IPS-18c (cell line): ENCODE measurements at regions not wholly inside any gene's neighbourhood (a gene's known extent, or its start where the extent isn't known, plus 50 kb on each side); places are given as distances from the start of the nearest gene placed in this dataset.

Experiments
- H3K4me3 ChIP-seq: 2 replicates; pipeline ENCODE4 v1.7.0; 2013; ENCODE audit warnings: low read depth, mild to moderate bottlenecking, low read length, moderate library complexity; ENCODE audit not compliant: insufficient read depth
- H3K9me3 ChIP-seq: one replicate; pipeline ENCODE4 v1.6.1; 2013; ENCODE audit warnings: mild to moderate bottlenecking, low read length, moderate library complexity; ENCODE audit not compliant: control insufficient read depth, insufficient read depth

- Histone ChIP-seq H3K9me3 (no peaks in the 10 kb centered on the region), H3K4me3 (no peak overlapping the region)
Measured at GRCh38 chr3:117550766-117551165, 841.2 kb downstream of the TUSC7 start.

DNA sequence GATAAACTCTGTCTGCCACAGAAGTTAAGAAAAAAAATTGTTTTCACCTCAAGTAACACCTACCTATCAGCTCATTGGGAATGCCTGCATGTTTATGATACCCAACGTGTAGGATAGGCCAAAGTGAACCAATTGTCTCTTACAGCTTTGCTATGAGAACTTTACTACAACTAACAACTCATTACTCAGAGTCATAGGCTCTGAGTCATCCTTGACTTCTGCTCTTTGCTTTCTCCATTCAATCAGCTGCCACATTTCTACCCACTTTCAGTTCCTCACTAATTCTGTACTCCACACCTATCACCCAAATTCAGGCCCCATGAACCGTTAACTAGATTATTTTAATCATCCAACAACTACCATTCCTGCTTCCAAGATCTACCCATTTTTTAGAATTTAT is 843.9 kb downstream of the TUSC7 start:
- H3K9me3 ChIP-seq: no peaks in the 10 kb centered on the region
- H3K4me3 ChIP-seq: no peak overlapping the region

DNA sequence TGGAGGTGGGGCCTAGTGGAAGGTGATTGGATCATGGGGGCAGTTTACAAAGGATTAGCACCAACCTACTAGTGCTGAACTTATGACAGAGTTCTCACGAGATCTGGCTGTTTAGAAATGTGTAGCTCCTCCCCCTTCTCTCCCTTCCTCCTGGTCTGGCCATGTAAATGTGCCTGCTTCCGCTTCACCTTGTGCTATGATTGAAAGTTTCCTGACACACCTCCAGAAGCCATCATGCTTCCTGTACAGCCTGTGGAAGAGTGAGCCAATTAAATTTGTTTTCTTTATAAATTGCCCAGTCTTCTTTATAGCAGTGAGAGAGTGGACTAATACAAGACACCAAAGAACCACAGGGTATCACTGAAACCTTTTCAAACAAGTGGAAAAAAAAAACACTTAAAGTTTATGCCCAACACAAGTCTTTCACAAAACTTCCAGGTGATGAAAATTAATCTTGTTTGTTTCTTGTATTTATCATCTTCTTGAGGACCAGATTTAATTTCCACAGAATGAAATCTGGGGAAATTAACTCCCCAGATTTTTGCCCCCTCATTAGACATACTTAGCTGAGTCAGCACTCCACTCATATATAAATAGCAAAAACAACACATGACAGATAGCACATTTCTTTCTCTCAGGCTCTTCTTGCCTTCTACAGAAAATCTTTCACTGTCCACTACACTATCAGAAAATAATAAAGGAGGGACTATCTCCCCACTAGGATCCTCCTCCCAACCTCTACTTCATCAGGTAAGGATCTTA is 847.2 kb downstream of the TUSC7 start:
- H3K4me3 ChIP-seq: no peak overlapping the region
- no peaks in the 10 kb centered on the region for H3K9me3 ChIP-seq

GRCh38 chr3:117557464-117558090 is 848.0 kb downstream of the TUSC7 start:
- Histone ChIP-seq H3K4me3 (no peak overlapping the region), H3K9me3 (no peaks in the 10 kb centered on the region)

- Histone ChIP-seq H3K4me3 (no peak overlapping the region), H3K9me3 (no peaks in the 10 kb centered on the region)
Measured at GRCh38 chr3:117558681-117559080, 849.1 kb downstream of the TUSC7 start.

DNA sequence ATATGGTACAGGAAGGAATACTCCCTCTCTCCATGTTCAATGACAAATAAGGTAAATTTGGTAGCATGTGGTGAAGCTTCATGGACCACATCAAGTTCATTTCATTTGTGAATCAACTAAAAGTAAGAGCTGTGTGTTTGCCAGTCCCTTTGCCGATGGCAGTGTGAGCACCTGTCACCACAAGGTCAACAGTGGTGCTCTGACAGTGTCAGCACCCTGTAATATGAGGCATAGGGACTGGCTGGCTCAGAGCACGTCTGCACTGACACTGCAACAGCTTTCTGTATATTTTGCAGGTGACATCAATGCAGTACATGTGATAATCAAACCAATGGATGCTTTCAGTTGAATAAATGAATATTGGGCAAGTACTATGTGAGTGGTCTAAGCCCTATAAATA is 852.4 kb downstream of the TUSC7 start:
- Histone ChIP-seq H3K4me3 (no peak overlapping the region), H3K9me3 (no peaks in the 10 kb centered on the region)

DNA sequence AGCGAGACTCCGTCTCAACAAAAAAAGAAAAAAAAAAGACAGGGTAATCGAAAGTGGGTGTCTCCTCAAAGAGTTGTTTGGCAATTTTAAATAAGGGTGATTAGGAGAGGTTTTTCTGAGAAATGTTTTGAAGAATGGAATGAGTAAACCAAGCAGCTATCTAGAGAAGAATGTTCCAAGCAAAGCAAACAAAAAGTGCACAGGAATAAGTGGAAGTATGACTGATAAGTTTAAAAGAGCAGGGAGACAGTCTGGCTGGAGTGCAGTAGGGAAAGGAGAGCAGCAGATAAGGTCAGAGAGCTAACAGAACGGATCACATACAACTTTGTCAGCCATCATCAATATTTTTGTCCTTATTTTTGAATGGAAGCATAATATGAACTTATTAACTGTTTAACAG is 853.5 kb downstream of the TUSC7 start:
- Histone ChIP-seq H3K9me3 (no peaks in the 10 kb centered on the region), H3K4me3 (no peak overlapping the region)

DNA sequence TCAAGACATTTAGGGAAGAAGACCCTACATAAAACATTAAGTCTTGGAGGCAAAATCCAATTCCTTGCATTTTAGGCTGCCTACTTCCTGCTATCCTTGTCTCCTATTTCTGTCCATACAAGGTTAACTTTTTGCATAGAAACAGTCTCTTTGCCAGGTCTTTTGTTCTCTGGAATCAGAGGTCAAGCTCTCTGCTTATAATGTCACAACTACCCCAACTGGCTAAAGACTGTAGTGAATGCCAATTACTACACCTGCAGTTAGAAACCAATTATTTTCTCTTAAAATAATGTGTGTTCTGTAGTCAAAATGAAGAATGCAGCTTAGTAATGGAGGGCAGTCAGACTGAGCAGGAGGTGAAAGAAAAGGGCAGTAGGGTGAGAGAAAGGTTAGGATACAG is 856.2 kb downstream of the TUSC7 start:
- Histone ChIP-seq H3K4me3 (no peak overlapping the region), H3K9me3 (no peaks in the 10 kb centered on the region)

GRCh38 chr3:117566926-117567325 is 857.3 kb downstream of the TUSC7 start:
- no peak overlapping the region for H3K4me3 ChIP-seq
- no peaks in the 10 kb centered on the region for H3K9me3 ChIP-seq

- Histone ChIP-seq H3K9me3 (no peaks in the 10 kb centered on the region), H3K4me3 (no peak overlapping the region)
Measured at GRCh38 chr3:117567382-117567781, 857.8 kb downstream of the TUSC7 start.

- Histone ChIP-seq H3K4me3 (no peak overlapping the region), H3K9me3 (no peaks in the 10 kb centered on the region)
Measured at GRCh38 chr3:117567906-117568305, 858.3 kb downstream of the TUSC7 start.

GRCh38 chr3:117572786-117573185 is 863.2 kb downstream of the TUSC7 start:
- H3K9me3 ChIP-seq: no peaks in the 10 kb centered on the region
- no peak overlapping the region for H3K4me3 ChIP-seq

- no peak overlapping the region for H3K4me3 ChIP-seq
- H3K9me3 ChIP-seq: no peaks in the 10 kb centered on the region
Measured at GRCh38 chr3:117580806-117581205, 871.2 kb downstream of the TUSC7 start.

DNA sequence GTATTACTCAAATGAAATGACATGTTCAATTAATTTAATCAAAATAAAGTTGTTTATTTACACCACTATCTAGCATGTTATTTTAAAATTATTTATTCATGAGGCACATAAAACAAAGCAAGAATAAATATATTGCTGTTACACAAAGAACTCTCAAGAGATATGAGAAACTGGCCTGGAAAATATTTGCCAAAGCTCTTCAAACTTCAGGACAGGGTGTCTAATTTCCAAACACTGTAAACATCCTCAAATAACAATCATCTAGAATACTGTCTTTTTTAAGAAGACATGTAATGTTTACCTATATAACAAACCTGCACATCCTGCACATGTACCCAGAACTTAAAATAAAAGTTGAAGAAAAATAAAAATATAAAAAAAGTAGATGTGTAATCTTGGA is 876.6 kb downstream of the TUSC7 start:
- Histone ChIP-seq H3K9me3 (no peaks in the 10 kb centered on the region), H3K4me3 (no peak overlapping the region)

DNA sequence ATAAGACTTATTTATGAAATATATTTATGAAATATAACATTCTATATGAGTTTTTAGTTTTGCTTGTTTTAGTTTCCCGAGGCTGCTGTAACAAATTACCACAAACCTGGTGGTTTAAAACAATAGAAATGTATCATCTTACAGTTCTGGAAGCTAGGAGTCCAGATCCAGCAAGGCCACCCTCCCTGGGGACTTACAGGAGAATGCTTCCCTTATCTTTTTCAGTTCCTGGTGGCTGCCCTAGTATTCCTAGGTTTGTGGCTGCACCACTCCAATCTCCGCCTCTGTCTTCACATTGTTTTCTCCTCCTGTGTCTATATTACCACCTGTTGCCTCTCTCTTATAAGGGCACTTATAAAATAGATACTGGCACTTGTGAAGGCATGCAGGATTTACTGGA is 877.8 kb downstream of the TUSC7 start:
- no peaks in the 10 kb centered on the region for H3K9me3 ChIP-seq
- H3K4me3 ChIP-seq: no peak overlapping the region

DNA sequence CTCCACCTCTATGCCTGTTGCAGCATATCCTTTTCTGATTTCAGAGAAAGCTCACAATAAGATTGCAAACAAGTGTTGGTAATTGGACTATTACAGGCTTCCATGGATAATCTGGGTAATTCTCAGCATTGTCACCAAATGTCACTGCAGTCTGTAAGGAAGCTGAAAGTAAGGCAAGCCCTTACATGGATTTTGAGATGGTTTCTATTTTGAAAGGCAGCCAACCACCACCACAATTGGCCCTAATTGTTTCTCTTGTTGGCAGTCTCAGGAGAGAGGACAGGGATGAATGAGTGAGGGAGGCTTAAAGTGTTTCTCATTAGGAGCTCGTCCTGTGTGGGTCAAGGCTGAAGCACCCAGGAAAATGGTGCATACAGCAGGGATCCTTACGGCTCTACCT is 879.9 kb downstream of the TUSC7 start:
- Histone ChIP-seq H3K9me3 (no peaks in the 10 kb centered on the region), H3K4me3 (no peak overlapping the region)

- no peak overlapping the region for H3K4me3 ChIP-seq
- no peaks in the 10 kb centered on the region for H3K9me3 ChIP-seq
Measured at GRCh38 chr3:117595615-117596014, 886.0 kb downstream of the TUSC7 start.

DNA sequence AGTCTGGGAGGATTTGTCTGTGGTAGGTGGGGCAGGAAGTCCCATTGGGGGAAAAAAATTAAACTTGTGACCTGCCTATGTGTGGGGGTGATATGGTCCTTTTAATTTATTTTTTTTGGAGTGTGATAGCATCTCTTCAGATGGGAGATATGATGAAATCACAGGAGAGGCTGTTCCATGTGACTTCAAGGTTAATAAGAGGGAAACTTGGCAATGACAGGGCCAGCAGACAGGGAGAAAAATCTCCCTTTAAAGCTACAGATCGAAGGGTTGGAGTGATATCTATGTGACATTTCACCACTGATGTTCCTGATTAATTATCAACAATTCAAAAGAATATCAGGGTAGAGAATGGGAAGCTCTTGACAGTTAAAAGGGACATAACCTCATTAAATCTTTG is 886.9 kb downstream of the TUSC7 start:
- Histone ChIP-seq H3K4me3 (no peak overlapping the region), H3K9me3 (no peaks in the 10 kb centered on the region)

- H3K9me3 ChIP-seq: no peaks in the 10 kb centered on the region
Measured at GRCh38 chr3:117597865-117598264, 888.3 kb downstream of the TUSC7 start.

More at GRCh38 chr3:117597865-117598264, 888.3 kb downstream of the TUSC7 start:
- no peak overlapping the region for H3K4me3 ChIP-seq
